Peyer's patch (tissue), 4 donors: ENCODE measurements at regions not wholly inside any gene's neighbourhood (a gene's known extent, or its start where the extent isn't known, plus 50 kb on each side); places are given as distances from the start of the nearest gene placed in this dataset.

ENCODE experiments used
- DNase-seq, 3 donors: peaks; one replicate each; pipeline ENCODE4 v3.0.0-alpha.2; 2017 to 2019
- H3K27ac ChIP-seq, 4 donors: fragments of 200-600 bp; sonication (generic); one replicate each; pipeline ENCODE4 v1.5.1; 2016 to 2019
- H3K27me3 ChIP-seq, 2 donors: fragments of 200-600 bp; sonication (generic); one replicate each; pipeline ENCODE4 v1.5.1; 2019
- H3K36me3 ChIP-seq, 3 donors: fragments of 200-600 bp; sonication (generic); one replicate each; pipeline ENCODE4 v1.5.1; 2016 to 2019
- H3K4me1 ChIP-seq, 4 donors: fragments of 200-600 bp; sonication (generic); one replicate each; pipeline ENCODE4 v1.5.1; 2016 to 2019
- H3K4me3 ChIP-seq, 4 donors: fragments of 200-600 bp; sonication (generic); 1 replicate in 3 of 4; 2 replicates in 1 of 4; pipeline ENCODE4 v1.5.1; 2016 to 2019; ENCODE audit warnings: mild to moderate bottlenecking in 1 of 4
- H3K9me3 ChIP-seq, 4 donors: fragments of 200-600 bp; sonication (generic); one replicate each; pipeline ENCODE4 v1.5.1; 2016 to 2019; ENCODE audit warnings: mild to moderate bottlenecking in 1 of 4
- CTCF ChIP-seq, 6 experiments: fragments of 450-650 bp in 4 of 6; fragments of 200-600 bp in 2 of 6; sonication (generic) in 1 of 6; IDR thresholded peaks; one replicate each; pipeline ENCODE4 v1.5.1; 2017 to 2019; ENCODE audit warnings: antibody characterized with exemption in 6 of 6, mild to moderate bottlenecking in 3 of 6, moderate library complexity in 1 of 6
- POLR2A ChIP-seq, 2 donors: fragments of 450-650 bp; IDR thresholded peaks; one replicate each; pipeline ENCODE4 v1.5.1; 2017; ENCODE audit warnings: antibody characterized with exemption in 2 of 2, mild to moderate bottlenecking in 2 of 2, moderate library complexity in 2 of 2

DNA sequence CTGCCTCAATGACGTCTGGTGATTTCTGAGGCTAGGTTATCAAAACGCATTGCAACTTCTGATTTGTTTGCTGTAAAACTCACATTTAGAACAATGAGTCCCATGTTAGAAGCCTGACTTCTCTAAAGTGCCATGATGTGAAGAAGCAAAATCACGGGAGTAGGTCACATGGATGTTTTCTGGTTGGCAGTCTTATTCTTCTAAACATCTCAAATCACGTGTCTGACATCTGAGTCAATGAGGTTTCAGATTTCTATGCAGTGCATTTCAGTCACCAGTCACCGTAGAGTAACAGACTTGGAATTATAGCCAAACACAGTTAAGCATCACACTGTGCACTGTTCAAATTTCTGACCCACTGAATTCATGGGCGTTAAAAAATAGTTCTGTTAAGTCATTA is 482.1 kb downstream of the TMA16 start:
- DNase-seq, result no peak
- H3K27me3 ChIP-seq, result no peaks in the 10 kb centered on the region
- H3K4me1 ChIP-seq, result no peaks in the 10 kb centered on the region
- H3K4me3 ChIP-seq, result no peak overlapping the region
- H3K27ac ChIP-seq, result no peak overlapping the region
- H3K9me3 ChIP-seq, result no peaks in the 10 kb centered on the region
- TF ChIP-seq POLR2A (IDR thresholded peaks at IDR 0.05) (no peak), CTCF (IDR thresholded peaks at IDR 0.05) (no peak)
- H3K36me3 ChIP-seq, result no peaks in the 10 kb centered on the region

DNA sequence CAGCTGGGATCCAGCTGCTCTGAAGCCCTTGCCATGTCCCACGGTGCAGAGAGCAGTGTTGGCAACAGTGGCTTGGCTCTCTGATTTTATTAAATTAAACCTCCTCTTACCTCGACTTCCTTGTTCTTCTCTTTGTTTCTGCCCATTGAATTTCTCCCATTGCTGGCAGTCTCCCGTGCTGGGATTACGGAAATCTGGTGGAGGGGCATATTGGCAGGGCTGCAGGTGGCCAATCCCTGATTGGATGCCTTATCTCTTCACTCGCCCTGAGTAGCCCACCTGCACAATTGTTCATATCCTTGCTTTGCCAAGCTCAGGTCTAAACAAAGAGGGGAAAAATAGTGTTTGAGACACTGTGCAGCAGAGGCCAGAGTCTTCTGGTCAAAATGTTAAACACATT is 493.9 kb downstream of the TMA16 start:
- Histone ChIP-seq H3K27me3 (no peaks in the 10 kb centered on the region), H3K27ac (no peak overlapping the region), H3K4me3 (no peak overlapping the region), H3K9me3 (no peaks in the 10 kb centered on the region), H3K36me3 (no peaks in the 10 kb centered on the region), H3K4me1 (no peaks in the 10 kb centered on the region)
- TF ChIP-seq CTCF (IDR thresholded peaks at IDR 0.05) (no peak), POLR2A (IDR thresholded peaks at IDR 0.05) (no peak)
- DNase-seq, result no peak

GRCh38 chr4:163988865-163989264 is 494.4 kb downstream of the TMA16 start:
- no peak for TF ChIP-seq POLR2A (IDR thresholded peaks at IDR 0.05)
- TF ChIP-seq CTCF (IDR thresholded peaks at IDR 0.05), result no peak
- H3K27me3 ChIP-seq, result no peaks in the 10 kb centered on the region
- H3K4me1 ChIP-seq, result no peaks in the 10 kb centered on the region
- no peak overlapping the region for H3K4me3 ChIP-seq
- no peak for DNase-seq
- H3K36me3 ChIP-seq, result no peaks in the 10 kb centered on the region
- H3K9me3 ChIP-seq, result no peaks in the 10 kb centered on the region
- no peak overlapping the region for H3K27ac ChIP-seq

DNA sequence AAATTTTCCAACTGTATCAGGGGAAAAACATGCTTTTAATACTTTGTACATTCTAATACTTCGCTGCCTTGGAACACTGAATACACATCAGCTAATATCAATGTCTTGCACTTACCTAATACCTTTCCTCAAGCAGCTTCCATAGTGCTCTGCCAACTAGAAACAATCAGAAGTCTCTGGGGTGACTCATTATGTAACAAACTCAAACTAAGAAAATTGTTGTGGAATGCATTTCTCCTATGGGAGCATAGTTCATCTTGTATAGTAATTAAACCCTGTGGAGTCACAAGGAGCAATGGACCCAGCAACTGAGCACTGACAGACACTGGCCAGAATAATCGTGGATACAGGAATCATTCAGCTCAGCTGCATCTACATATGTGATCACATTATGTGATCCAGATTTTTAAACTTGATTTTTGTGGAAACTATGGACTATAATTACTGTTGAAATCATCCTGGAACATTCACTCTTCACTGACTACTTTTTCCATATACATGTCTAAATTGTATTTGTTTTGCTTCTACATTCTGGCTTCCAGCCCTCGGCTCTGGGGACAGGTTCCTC is 496.9 kb downstream of the TMA16 start:
- Histone ChIP-seq H3K4me1 (no peaks in the 10 kb centered on the region), H3K27me3 (no peaks in the 10 kb centered on the region), H3K27ac (no peak overlapping the region), H3K4me3 (no peak overlapping the region), H3K36me3 (no peaks in the 10 kb centered on the region), H3K9me3 (no peaks in the 10 kb centered on the region)
- TF ChIP-seq CTCF (IDR thresholded peaks at IDR 0.05) (no peak), POLR2A (IDR thresholded peaks at IDR 0.05) (no peak)
- DNase-seq, result no peak

DNA sequence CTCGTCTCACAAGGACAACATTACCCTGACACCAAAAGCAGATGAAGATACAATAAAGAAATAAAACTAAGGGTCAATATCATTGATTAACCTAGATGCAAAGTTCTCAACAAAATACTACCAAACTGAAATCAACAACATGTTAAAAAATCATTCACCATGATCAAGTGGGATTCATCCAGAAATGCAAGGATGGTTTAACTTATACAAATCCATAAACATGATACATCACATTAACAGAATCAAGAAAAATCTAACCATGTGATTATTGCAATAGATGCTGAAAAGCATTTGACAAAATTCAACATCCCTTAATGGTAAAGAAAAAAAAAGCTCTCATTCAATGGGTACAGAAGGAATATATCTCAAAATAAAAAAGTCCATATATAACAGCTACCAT is 514.9 kb downstream of the TMA16 start:
- TF ChIP-seq POLR2A (IDR thresholded peaks at IDR 0.05), result no peak
- no peak for TF ChIP-seq CTCF (IDR thresholded peaks at IDR 0.05)
- Histone ChIP-seq H3K4me1 (no peaks in the 10 kb centered on the region), H3K9me3 (no peaks in the 10 kb centered on the region), H3K27ac (no peak overlapping the region), H3K4me3 (no peak overlapping the region), H3K36me3 (no peaks in the 10 kb centered on the region), H3K27me3 (no peaks in the 10 kb centered on the region)
- no peak for DNase-seq

DNA sequence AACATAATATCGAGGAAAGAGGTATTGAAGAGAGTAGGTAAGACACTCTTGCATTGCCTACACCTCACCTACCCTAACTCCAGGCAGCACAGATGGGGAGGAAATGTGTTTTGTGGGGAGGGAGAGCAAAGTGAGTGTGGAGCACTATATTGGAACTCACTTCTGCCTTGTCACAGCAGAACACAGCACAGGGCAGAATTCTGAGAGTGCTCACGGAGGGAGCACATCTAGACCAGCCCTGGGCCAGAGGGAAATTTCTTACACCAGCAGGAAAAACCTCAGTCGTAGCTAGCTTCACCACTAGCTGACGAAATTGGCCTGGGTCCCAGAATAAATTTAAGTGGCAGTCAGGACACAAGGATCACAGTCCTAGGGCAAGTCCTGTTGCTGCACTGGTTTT is 517.3 kb downstream of the TMA16 start:
- Histone ChIP-seq H3K9me3 (no peaks in the 10 kb centered on the region), H3K4me3 (no peak overlapping the region), H3K4me1 (no peaks in the 10 kb centered on the region), H3K27me3 (no peaks in the 10 kb centered on the region), H3K27ac (no peak overlapping the region), H3K36me3 (no peaks in the 10 kb centered on the region)
- no peak for DNase-seq
- TF ChIP-seq POLR2A (IDR thresholded peaks at IDR 0.05), result no peak
- no peak for TF ChIP-seq CTCF (IDR thresholded peaks at IDR 0.05)
